SU-DHL-6 (cell line): ENCODE measurements at regions not wholly inside any gene's neighbourhood (a gene's known extent, or its start where the extent isn't known, plus 50 kb on each side); places are given as distances from the start of the nearest gene placed in this dataset.

ENCODE experiments used
- H2AFZ ChIP-seq: fragments of 200-600 bp; sonication (generic); 2 replicates; pipeline ENCODE4 v1.6.1; 2014; ENCODE audit warnings: low read depth, mild to moderate bottlenecking, moderate library complexity, mixed read lengths, antibody characterized with exemption, low read length; ENCODE audit not compliant: severe bottlenecking
- H3F3A ChIP-seq: fragments of 200-600 bp; shearing (Covaris generic); 2 replicates; pipeline ENCODE4 v1.6.0; 2016; ENCODE audit warnings: antibody characterized with exemption, mild to moderate bottlenecking; ENCODE audit not compliant: insufficient read depth
- H3K27ac ChIP-seq: fragments of 200-600 bp; sonication (generic); 2 replicates; pipeline ENCODE4 v1.5.1; 2016; ENCODE audit warnings: low read depth, mild to moderate bottlenecking, low read length, moderate library complexity, mixed read lengths
- H3K27me3 ChIP-seq: fragments of 200-600 bp; sonication (generic), shearing (Covaris generic); 2 replicates; pipeline ENCODE4 v1.6.0; 2014; ENCODE audit warnings: mild to moderate bottlenecking, low read length
- H3K36me3 ChIP-seq: fragments of 200-600 bp; sonication (generic); 2 replicates; pipeline ENCODE4 v1.6.1; 2014; ENCODE audit warnings: mild to moderate bottlenecking, low read length, mixed read lengths
- H3K4me2 ChIP-seq: fragments of 300-600, 200-600 bp; shearing (Covaris generic), sonication (generic); 2 replicates; pipeline ENCODE4 v1.6.0; 2014; ENCODE audit warnings: low read length, low read depth, mild to moderate bottlenecking; ENCODE audit not compliant: poor library complexity, severe bottlenecking
- H3K4me3 ChIP-seq: fragments of 200-600 bp; sonication (generic); 2 replicates; pipeline ENCODE4 v1.5.1; 2014; ENCODE audit warnings: antibody characterized with exemption, low read length, mild to moderate bottlenecking, mixed read lengths; ENCODE audit not compliant: insufficient read depth, poor library complexity, severe bottlenecking
- H3K79me2 ChIP-seq: fragments of 200-600 bp; sonication (generic); 2 replicates; pipeline ENCODE4 v1.6.1; 2014; ENCODE audit warnings: mild to moderate bottlenecking, low read length, moderate library complexity; ENCODE audit not compliant: insufficient read depth
- H3K9ac ChIP-seq: fragments of 200-600 bp; sonication (generic); 2 replicates; pipeline ENCODE4 v1.7.0; 2014; ENCODE audit warnings: mild to moderate bottlenecking, low read length
- H3K9me2 ChIP-seq: fragments of 200-600 bp; sonication (generic); replicated peaks from 2 replicates; pipeline ENCODE4 v1.6.1; 2014; ENCODE audit warnings: low read length; ENCODE audit not compliant: insufficient read depth
- H3K9me3 ChIP-seq: fragments of 200-600 bp; sonication (generic); 2 replicates; pipeline ENCODE4 v1.6.1; 2014; ENCODE audit warnings: low read length, mixed read lengths; ENCODE audit not compliant: insufficient read depth
- H4K20me1 ChIP-seq: fragments of 200-600 bp; sonication (generic); 2 replicates; pipeline ENCODE4 v1.6.1; 2014; ENCODE audit warnings: low read depth, mild to moderate bottlenecking, antibody characterized with exemption, low read length, moderate library complexity, mixed read lengths
- CTCF ChIP-seq: fragments of 200-600 bp; sonication (generic); IDR thresholded peaks from one replicate; pipeline ENCODE4 v1.5.1; 2017; ENCODE audit warnings: antibody characterized with exemption, mild to moderate bottlenecking, low read length, moderate library complexity; ENCODE audit not compliant: insufficient read depth, poor library complexity, severe bottlenecking
- EZH2phosphoT487 ChIP-seq: fragments of 200-600 bp; sonication (generic), shearing (Covaris generic); conservative IDR thresholded peaks from 2 replicates; pipeline ENCODE4 v1.6.1; 2018; ENCODE audit warnings: mild to moderate bottlenecking, antibody characterized with exemption, low read length, moderate library complexity, mixed read lengths

GRCh38 chr9:29203244-29203930 lies 1630.1 kb upstream of the C9orf72 start:
- Histone ChIP-seq H3K27ac (no peak overlapping the region), H3K4me2 (no peak overlapping the region), H3K9ac (no peak overlapping the region), H3K79me2 (no peaks in the 10 kb centered on the region), H2AFZ (no peak overlapping the region), H3F3A (no peaks in the 10 kb centered on the region), H3K9me3 (no peaks in the 10 kb centered on the region), H3K4me3 (no peak overlapping the region), H4K20me1 (no peaks in the 10 kb centered on the region), H3K27me3 (no peaks in the 10 kb centered on the region), H3K36me3 (no peaks in the 10 kb centered on the region), H3K9me2 (no peaks in the 10 kb centered on the region)
- no peak for TF ChIP-seq CTCF

- no peaks in the 10 kb centered on the region for H3K79me2 ChIP-seq
- no peaks in the 10 kb centered on the region for H3K9me2 ChIP-seq
- H3K4me2 ChIP-seq: no peak overlapping the region
- no peak overlapping the region for H3K27ac ChIP-seq
- H3F3A ChIP-seq: no peaks in the 10 kb centered on the region
- no peaks in the 10 kb centered on the region for H3K9me3 ChIP-seq
- H3K4me3 ChIP-seq: no peak overlapping the region
- H4K20me1 ChIP-seq: no peaks in the 10 kb centered on the region
- no peaks in the 10 kb centered on the region for H3K27me3 ChIP-seq
- no peak overlapping the region for H3K9ac ChIP-seq
- TF ChIP-seq EZH2phosphoT487 (no peak), CTCF (no peak)
- no peak overlapping the region for H2AFZ ChIP-seq
- H3K36me3 ChIP-seq: no peaks in the 10 kb centered on the region
These were observed 1635.4 kb upstream of the C9orf72 start for GRCh38 chr9:29208670-29209069.

- Histone ChIP-seq H2AFZ (no peak overlapping the region), H3K27me3 (no peaks in the 10 kb centered on the region), H3K4me2 (no peak overlapping the region), H3K36me3 (no peaks in the 10 kb centered on the region), H3F3A (no peaks in the 10 kb centered on the region), H3K27ac (no peak overlapping the region), H3K4me3 (no peak overlapping the region), H3K9me2 (no peaks in the 10 kb centered on the region), H3K9me3 (no peaks in the 10 kb centered on the region), H3K9ac (no peak overlapping the region), H4K20me1 (no peaks in the 10 kb centered on the region), H3K79me2 (no peaks in the 10 kb centered on the region)
- TF ChIP-seq CTCF: no peak
- no peak for TF ChIP-seq EZH2phosphoT487
These were observed 1636.5 kb upstream of the C9orf72 start for GRCh38 chr9:29209748-29210291.
